Astrocyte (in vitro differentiated cells and primary cell): ENCODE measurements at regions not wholly inside any gene's neighbourhood (a gene's known extent, or its start where the extent isn't known, plus 50 kb on each side); places are given as distances from the start of the nearest gene placed in this dataset.

Source experiments
- DNase-seq: peaks from one replicate; pipeline ENCODE4 v3.0.0-alpha.2; 2010; ENCODE audit warnings: low read depth
- FAIRE-seq: peaks from 2 replicates; lab custom pipeline; 2011; peaks lifted over from hg19 to GRCh38; lab: Jason Lieb, UNC
- H2AFZ ChIP-seq: 2 replicates; pipeline ENCODE4 v1.6.0; 2012; ENCODE audit warnings: low read depth, low read length, inconsistent platforms
- H3K27ac ChIP-seq: 2 replicates; pipeline ENCODE4 v1.5.1; 2011; ENCODE audit warnings: low read depth, low read length, inconsistent platforms
- H3K27me3 ChIP-seq: 2 replicates; pipeline ENCODE4 v1.6.0; 2011; ENCODE audit warnings: low read length, inconsistent platforms; ENCODE audit not compliant: insufficient read depth
- H3K36me3 ChIP-seq: 2 replicates; pipeline ENCODE4 v1.5.1; 2011; ENCODE audit warnings: low read length, inconsistent platforms; ENCODE audit not compliant: insufficient read depth
- H3K4me1 ChIP-seq: 2 replicates; pipeline ENCODE4 v1.5.1; 2011; ENCODE audit warnings: low read length, inconsistent platforms; ENCODE audit not compliant: insufficient read depth
- H3K4me2 ChIP-seq: 2 replicates; pipeline ENCODE4 v1.6.0; 2012; ENCODE audit warnings: low read length, inconsistent platforms
- H3K4me3 ChIP-seq: 2 replicates; pipeline ENCODE4 v1.5.1; 2011; ENCODE audit warnings: low read depth, mild to moderate bottlenecking, low read length, inconsistent platforms; ENCODE audit not compliant: insufficient read depth
- H3K79me2 ChIP-seq: 2 replicates; pipeline ENCODE4 v1.6.0; 2012; ENCODE audit warnings: mild to moderate bottlenecking, low read length, inconsistent platforms; ENCODE audit not compliant: insufficient read depth
- H3K9ac ChIP-seq: 2 replicates; pipeline ENCODE4 v1.6.0; 2012; ENCODE audit warnings: mild to moderate bottlenecking, low read length, inconsistent platforms
- H3K9me3 ChIP-seq: 2 replicates; pipeline ENCODE4 v1.5.1; 2012; ENCODE audit warnings: low read depth, mild to moderate bottlenecking, low read length, inconsistent platforms; ENCODE audit not compliant: insufficient read depth
- H4K20me1 ChIP-seq: 2 replicates; pipeline ENCODE4 v1.6.0; 2012; ENCODE audit warnings: low read length, inconsistent platforms; ENCODE audit not compliant: insufficient read depth
- H3K27ac Mint-ChIP-seq: one replicate; pipeline ENCODE4 v1.8.0; 2021; ENCODE audit warnings: mild to moderate bottlenecking, mixed read lengths; ENCODE audit not compliant: unreplicated experiment
- H3K27me3 Mint-ChIP-seq: one replicate; pipeline ENCODE4 v1.8.0; 2021; ENCODE audit warnings: low read depth, mixed read lengths; ENCODE audit not compliant: unreplicated experiment
- H3K36me3 Mint-ChIP-seq: one replicate; pipeline ENCODE4 v1.8.0; 2021; ENCODE audit warnings: low read depth, mixed read lengths; ENCODE audit not compliant: unreplicated experiment
- H3K4me1 Mint-ChIP-seq: one replicate; pipeline ENCODE4 v1.8.0; 2021; ENCODE audit warnings: low read depth, mixed read lengths; ENCODE audit not compliant: unreplicated experiment
- H3K4me3 Mint-ChIP-seq: one replicate; pipeline ENCODE4 v1.8.0; 2021; ENCODE audit warnings: mild to moderate bottlenecking, moderate library complexity, mixed read lengths; ENCODE audit not compliant: unreplicated experiment
- H3K9me3 Mint-ChIP-seq: one replicate; pipeline ENCODE4 v1.8.0; 2021; ENCODE audit warnings: mild to moderate bottlenecking, mixed read lengths; ENCODE audit not compliant: unreplicated experiment
- CTCF ChIP-seq: IDR thresholded peaks from 2 replicates; pipeline ENCODE4 v1.5.1; 2011; ENCODE audit warnings: low read depth, mild to moderate bottlenecking, inconsistent platforms, low read length, moderate library complexity; ENCODE audit not compliant: insufficient read depth
- EZH2 ChIP-seq: IDR thresholded peaks from 2 replicates; pipeline ENCODE4 v1.6.1; 2012; ENCODE audit warnings: mild to moderate bottlenecking, low read length, inconsistent platforms; ENCODE audit not compliant: insufficient read depth

- no peaks in the 10 kb centered on the region for H3K4me1 ChIP-seq
- no peak for DNase-seq
- H3K4me2 ChIP-seq, result no peak overlapping the region
- H3K4me1 Mint-ChIP-seq, result peaks cover 34% of the 10 kb centered on the region
- H3K27me3 ChIP-seq, result no peaks in the 10 kb centered on the region
- no peaks in the 10 kb centered on the region for H3K27me3 Mint-ChIP-seq
- H3K9me3 Mint-ChIP-seq, result no peaks in the 10 kb centered on the region
- H2AFZ ChIP-seq, result no peak overlapping the region
- no peaks in the 10 kb centered on the region for H4K20me1 ChIP-seq
- no peak overlapping the region for H3K27ac ChIP-seq
- no peak for FAIRE-seq
- H3K4me3 Mint-ChIP-seq, result no peak overlapping the region
- no peak overlapping the region for H3K27ac Mint-ChIP-seq
- TF ChIP-seq EZH2 (no peak), CTCF (no peak)
- H3K9me3 ChIP-seq, result no peaks in the 10 kb centered on the region
- no peak overlapping the region for H3K4me3 ChIP-seq
- no peaks in the 10 kb centered on the region for H3K79me2 ChIP-seq
- no peak overlapping the region for H3K9ac ChIP-seq
- no peaks in the 10 kb centered on the region for H3K36me3 Mint-ChIP-seq
- H3K36me3 ChIP-seq, result no peaks in the 10 kb centered on the region
Observed at GRCh38 chr9:75452512-75452911, 364.2 kb downstream of the OSTF1 start.

GRCh38 chr9:75454043-75454442, 365.7 kb downstream of the OSTF1 start:
- Mint-ChIP-seq H3K27me3 (no peaks in the 10 kb centered on the region), H3K36me3 (no peaks in the 10 kb centered on the region), H3K27ac (no peak overlapping the region), H3K4me1 (peaks cover 19% of the 10 kb centered on the region), H3K4me3 (no peak overlapping the region), H3K9me3 (no peaks in the 10 kb centered on the region)
- H3K9me3 ChIP-seq, result no peaks in the 10 kb centered on the region
- H2AFZ ChIP-seq, result no peak overlapping the region
- no peaks in the 10 kb centered on the region for H3K79me2 ChIP-seq
- H3K4me1 ChIP-seq, result no peaks in the 10 kb centered on the region
- H4K20me1 ChIP-seq, result no peaks in the 10 kb centered on the region
- H3K27ac ChIP-seq, result no peak overlapping the region
- DNase-seq (no peak), FAIRE-seq (no peak)
- no peak overlapping the region for H3K9ac ChIP-seq
- TF ChIP-seq EZH2 (no peak), CTCF (no peak)
- no peak overlapping the region for H3K4me2 ChIP-seq
- no peaks in the 10 kb centered on the region for H3K36me3 ChIP-seq
- H3K4me3 ChIP-seq, result no peak overlapping the region
- H3K27me3 ChIP-seq, result no peaks in the 10 kb centered on the region

GRCh38 chr9:75454891-75455290, 366.6 kb downstream of the OSTF1 start:
- TF ChIP-seq EZH2, result no peak
- TF ChIP-seq CTCF, result no peak
- FAIRE-seq, result no peak
- H3K27me3 Mint-ChIP-seq, result no peaks in the 10 kb centered on the region

More at GRCh38 chr9:75454891-75455290, 366.6 kb downstream of the OSTF1 start:
- peaks cover 15% of the 10 kb centered on the region for H3K4me1 Mint-ChIP-seq
- no peaks in the 10 kb centered on the region for H3K4me1 ChIP-seq
- H3K4me3 Mint-ChIP-seq, result no peak overlapping the region
- no peak overlapping the region for H3K4me2 ChIP-seq
- no peaks in the 10 kb centered on the region for H3K36me3 Mint-ChIP-seq
- H3K27me3 ChIP-seq, result no peaks in the 10 kb centered on the region
- H3K27ac Mint-ChIP-seq, result no peak overlapping the region
- H3K9me3 Mint-ChIP-seq, result no peaks in the 10 kb centered on the region
- no peaks in the 10 kb centered on the region for H3K9me3 ChIP-seq
- DNase-seq, result no peak
- H3K4me3 ChIP-seq, result no peak overlapping the region
- no peak overlapping the region for H2AFZ ChIP-seq
- H3K9ac ChIP-seq, result no peak overlapping the region
- H3K27ac ChIP-seq, result no peak overlapping the region
- H3K36me3 ChIP-seq, result no peaks in the 10 kb centered on the region
- no peaks in the 10 kb centered on the region for H4K20me1 ChIP-seq
- no peaks in the 10 kb centered on the region for H3K79me2 ChIP-seq
